ENCODE measurements at regions not wholly inside any gene's neighbourhood (a gene's known extent, or its start where the extent isn't known, plus 50 kb on each side); places are given as distances from the start of the nearest gene placed in this dataset.
"Not testable (repeated sequence)": the region's sequence is repeated elsewhere in the genome, so short reads cannot be mapped to it uniquely, and the experiment has no call there.

GRCh38 chr6:50571230-50571629 lies 142.1 kb upstream of the TFAP2D start:
- not testable (repeated sequence) for H3K9ac ChIP-seq (ENCODE audit: low read length); H3K36me3 ChIP-seq (ENCODE audit: control insufficient read depth, insufficient read depth, low read length); H2BK15ac ChIP-seq (replicated peaks; ENCODE audit: low read depth); H3K27ac ChIP-seq (ENCODE audit: low read depth, low read length); H3K27me3 ChIP-seq (ENCODE audit: insufficient read depth, low read length, poor library complexity); H3K4ac ChIP-seq (ENCODE audit: low read depth, low read length); H2BK120ac ChIP-seq (ENCODE audit: low read depth, low read length); H3K56ac ChIP-seq (ENCODE audit: low read length); H3K4me1 ChIP-seq (ENCODE audit: control insufficient read depth, low read depth, low read length); H3K79me1 ChIP-seq (ENCODE audit: low read length); DNase-seq; H3K18ac ChIP-seq (ENCODE audit: low read length); H3K23ac ChIP-seq (ENCODE audit: low read length); H3K4me2 ChIP-seq (ENCODE audit: low read length); H4K5ac ChIP-seq (ENCODE audit: low read length); H3K4me3 ChIP-seq (ENCODE audit: low read length); H4K8ac ChIP-seq (ENCODE audit: low read depth, low read length); H3K79me2 ChIP-seq (ENCODE audit: control insufficient read depth, insufficient read depth, low read length); H2AK5ac ChIP-seq (ENCODE audit: low read length); H2BK5ac ChIP-seq (ENCODE audit: low read length)
- WGBS (ENCODE audit: extremely low coverage, insufficient coverage, low lambda C conversion rate), result no CpG with 5 or more reads among the region's 2 CpGs

GRCh38 chr6:50585441-50586330 lies 127.6 kb upstream of the TFAP2D start:
- H3K27ac ChIP-seq (ENCODE audit: low read depth, low read length), result no peak overlapping the region
- no peaks in the 10 kb centered on the region for H3K79me2 ChIP-seq (ENCODE audit: control insufficient read depth, insufficient read depth, low read length)
- H3K56ac ChIP-seq (ENCODE audit: low read length), result no peak overlapping the region
- H2BK15ac ChIP-seq (replicated peaks; ENCODE audit: low read depth), result no peak overlapping the region
- H4K8ac ChIP-seq (ENCODE audit: low read depth, low read length), result no peak overlapping the region
- no peaks in the 10 kb centered on the region for H3K79me1 ChIP-seq (ENCODE audit: low read length)
- H2BK5ac ChIP-seq (ENCODE audit: low read length), result no peak overlapping the region
- H3K4me1 ChIP-seq (ENCODE audit: control insufficient read depth, low read depth, low read length), result no peaks in the 10 kb centered on the region
- H3K36me3 ChIP-seq (ENCODE audit: control insufficient read depth, insufficient read depth, low read length), result no peaks in the 10 kb centered on the region
- no peak overlapping the region for H3K9ac ChIP-seq (ENCODE audit: low read length)
- H3K4ac ChIP-seq (ENCODE audit: low read depth, low read length), result no peak overlapping the region
- H2AK5ac ChIP-seq (ENCODE audit: low read length), result no peak overlapping the region
- no CpG with 5 or more reads among the region's 15 CpGs for WGBS (ENCODE audit: extremely low coverage, insufficient coverage, low lambda C conversion rate)
- H3K18ac ChIP-seq (ENCODE audit: low read length), result no peak overlapping the region
- no peak overlapping the region for H3K4me2 ChIP-seq (ENCODE audit: low read length)
- H3K27me3 ChIP-seq (ENCODE audit: insufficient read depth, low read length, poor library complexity), result no peaks in the 10 kb centered on the region
- no peak overlapping the region for H4K5ac ChIP-seq (ENCODE audit: low read length)
- H3K23ac ChIP-seq (ENCODE audit: low read length), result no peak overlapping the region
- H2BK120ac ChIP-seq (ENCODE audit: low read depth, low read length), result no peak overlapping the region
- no peak overlapping the region for H3K4me3 ChIP-seq (ENCODE audit: low read length)
- DNase-seq, result no peak

GRCh38 chr6:50586331-50586675 lies 127.0 kb upstream of the TFAP2D start:
- Histone ChIP-seq H3K27me3 (ENCODE audit: insufficient read depth, low read length, poor library complexity) (no peaks in the 10 kb centered on the region), H2BK15ac (replicated peaks; ENCODE audit: low read depth) (no peak overlapping the region), H3K4me1 (ENCODE audit: control insufficient read depth, low read depth, low read length) (no peaks in the 10 kb centered on the region), H3K4me3 (ENCODE audit: low read length) (no peak overlapping the region), H3K56ac (ENCODE audit: low read length) (no peak overlapping the region), H3K27ac (ENCODE audit: low read depth, low read length) (no peak overlapping the region), H3K79me2 (ENCODE audit: control insufficient read depth, insufficient read depth, low read length) (no peaks in the 10 kb centered on the region), H4K5ac (ENCODE audit: low read length) (no peak overlapping the region), H3K18ac (ENCODE audit: low read length) (no peak overlapping the region), H4K8ac (ENCODE audit: low read depth, low read length) (no peak overlapping the region), H2AK5ac (ENCODE audit: low read length) (no peak overlapping the region), H2BK5ac (ENCODE audit: low read length) (no peak overlapping the region), H3K23ac (ENCODE audit: low read length) (no peak overlapping the region), H2BK120ac (ENCODE audit: low read depth, low read length) (no peak overlapping the region), H3K9ac (ENCODE audit: low read length) (no peak overlapping the region), H3K4me2 (ENCODE audit: low read length) (no peak overlapping the region), H3K36me3 (ENCODE audit: control insufficient read depth, insufficient read depth, low read length) (no peaks in the 10 kb centered on the region), H3K4ac (ENCODE audit: low read depth, low read length) (no peak overlapping the region), H3K79me1 (ENCODE audit: low read length) (no peaks in the 10 kb centered on the region)
- no CpG with 5 or more reads among the region's 2 CpGs for WGBS (ENCODE audit: extremely low coverage, insufficient coverage, low lambda C conversion rate)
- no peak for DNase-seq

- Histone ChIP-seq H3K79me1 (ENCODE audit: low read length) (no peaks in the 10 kb centered on the region), H2BK15ac (replicated peaks; ENCODE audit: low read depth) (no peak overlapping the region), H2BK120ac (ENCODE audit: low read depth, low read length) (no peak overlapping the region), H3K23ac (ENCODE audit: low read length) (no peak overlapping the region), H3K27ac (ENCODE audit: low read depth, low read length) (no peak overlapping the region), H2BK5ac (ENCODE audit: low read length) (no peak overlapping the region), H4K5ac (ENCODE audit: low read length) (no peak overlapping the region), H3K56ac (ENCODE audit: low read length) (no peak overlapping the region), H2AK5ac (ENCODE audit: low read length) (no peak overlapping the region), H3K9ac (ENCODE audit: low read length) (no peak overlapping the region), H3K4ac (ENCODE audit: low read depth, low read length) (no peak overlapping the region), H3K4me1 (ENCODE audit: control insufficient read depth, low read depth, low read length) (no peaks in the 10 kb centered on the region), H3K79me2 (ENCODE audit: control insufficient read depth, insufficient read depth, low read length) (no peaks in the 10 kb centered on the region), H3K36me3 (ENCODE audit: control insufficient read depth, insufficient read depth, low read length) (no peaks in the 10 kb centered on the region), H3K27me3 (ENCODE audit: insufficient read depth, low read length, poor library complexity) (no peaks in the 10 kb centered on the region), H4K8ac (ENCODE audit: low read depth, low read length) (no peak overlapping the region), H3K18ac (ENCODE audit: low read length) (no peak overlapping the region), H3K4me2 (ENCODE audit: low read length) (no peak overlapping the region), H3K4me3 (ENCODE audit: low read length) (no peak overlapping the region)
- WGBS (ENCODE audit: extremely low coverage, insufficient coverage, low lambda C conversion rate), result no CpG with 5 or more reads among the region's 5 CpGs
- DNase-seq, result no peak
These were observed 123.4 kb upstream of the TFAP2D start for GRCh38 chr6:50589751-50590470.

- Histone ChIP-seq H2BK5ac (ENCODE audit: low read length) (no peak overlapping the region), H2BK120ac (ENCODE audit: low read depth, low read length) (no peak overlapping the region), H3K9ac (ENCODE audit: low read length) (no peak overlapping the region), H3K56ac (ENCODE audit: low read length) (no peak overlapping the region), H3K4me3 (ENCODE audit: low read length) (no peak overlapping the region), H3K4me2 (ENCODE audit: low read length) (no peak overlapping the region), H3K36me3 (ENCODE audit: control insufficient read depth, insufficient read depth, low read length) (no peaks in the 10 kb centered on the region), H3K79me2 (ENCODE audit: control insufficient read depth, insufficient read depth, low read length) (no peaks in the 10 kb centered on the region), H3K23ac (ENCODE audit: low read length) (no peak overlapping the region), H3K79me1 (ENCODE audit: low read length) (no peaks in the 10 kb centered on the region), H3K27me3 (ENCODE audit: insufficient read depth, low read length, poor library complexity) (no peaks in the 10 kb centered on the region), H3K27ac (ENCODE audit: low read depth, low read length) (no peak overlapping the region), H3K4me1 (ENCODE audit: control insufficient read depth, low read depth, low read length) (no peaks in the 10 kb centered on the region), H4K8ac (ENCODE audit: low read depth, low read length) (no peak overlapping the region), H4K5ac (ENCODE audit: low read length) (no peak overlapping the region), H2AK5ac (ENCODE audit: low read length) (no peak overlapping the region), H3K4ac (ENCODE audit: low read depth, low read length) (no peak overlapping the region), H2BK15ac (replicated peaks; ENCODE audit: low read depth) (no peak overlapping the region), H3K18ac (ENCODE audit: low read length) (no peak overlapping the region)
- WGBS (ENCODE audit: extremely low coverage, insufficient coverage, low lambda C conversion rate), result no CpG with 5 or more reads among the region's 4 CpGs
- DNase-seq, result peak; percentile 85
These were observed 122.2 kb upstream of the TFAP2D start for GRCh38 chr6:50591135-50591534.

Measured in mesendoderm (in vitro differentiated cells).